GM21717 (cell line): ENCODE measurements at regions not wholly inside any gene's neighbourhood (a gene's known extent, or its start where the extent isn't known, plus 50 kb on each side); places are given as distances from the start of the nearest gene placed in this dataset.

ENCODE experiments used
- ATAC-seq: cut with Tn5 transposase; IDR thresholded peaks from one replicate; pipeline ENCODE4 v1.9.1; 2021; ENCODE audit warnings: mild to moderate bottlenecking, moderate library complexity; ENCODE audit not compliant: unreplicated experiment

DNA sequence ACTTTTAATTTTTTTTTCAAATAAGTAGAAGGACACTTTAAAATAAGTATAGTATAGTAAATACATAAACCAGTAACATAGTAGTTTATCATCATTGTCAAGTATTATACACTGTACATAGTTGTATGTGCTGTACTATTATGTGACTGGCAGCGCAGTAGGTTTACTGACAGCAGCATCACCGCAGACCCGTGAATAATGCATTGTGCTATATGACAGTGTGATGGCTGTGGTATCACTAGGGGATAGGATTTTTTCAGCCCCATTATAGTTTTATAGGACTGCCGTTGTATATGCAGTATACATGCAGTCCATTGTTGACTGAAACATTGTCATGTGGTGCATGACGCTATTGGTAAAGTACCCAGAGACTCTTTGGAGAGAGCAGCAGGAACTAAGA lies 306.5 kb downstream of the SQOR start:
- ATAC-seq: no peak

DNA sequence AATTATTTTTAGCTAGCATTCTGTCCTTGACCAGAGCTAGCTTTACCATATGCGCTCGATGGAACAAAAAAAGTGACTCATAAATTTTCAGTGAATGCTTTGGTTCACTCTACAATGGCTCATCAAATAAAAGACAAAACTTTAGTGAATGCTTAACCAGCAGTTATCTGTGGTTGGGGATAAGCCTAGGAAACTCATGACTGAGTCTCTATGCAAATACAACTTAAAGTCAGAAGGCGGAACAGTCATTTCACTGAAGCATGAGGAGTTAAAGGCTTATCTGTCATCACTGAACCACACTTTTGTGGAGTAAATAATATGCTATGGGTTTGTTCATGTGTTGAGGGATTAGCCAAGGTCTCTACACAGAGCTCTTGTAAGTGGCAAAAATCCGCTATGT lies 308.4 kb downstream of the SQOR start:
- ATAC-seq: no peak

DNA sequence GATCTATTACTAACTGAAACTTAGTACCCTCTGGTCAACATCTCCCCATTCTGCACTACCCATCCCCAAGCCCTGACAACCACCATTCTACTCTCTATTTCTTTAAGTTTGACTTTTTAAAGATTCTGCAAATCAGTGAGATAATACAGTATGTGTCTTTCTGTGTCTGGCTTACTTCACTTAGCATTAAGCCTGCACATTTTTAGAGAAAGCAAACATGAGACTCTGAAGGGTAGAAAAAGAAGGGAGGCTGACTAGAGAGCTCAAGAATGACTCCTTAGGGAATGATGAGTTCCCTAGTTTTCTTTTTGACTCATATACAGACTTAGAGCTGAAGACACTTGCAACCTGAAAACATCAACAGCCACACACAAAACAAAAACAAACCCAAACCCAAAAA lies 311.3 kb downstream of the SQOR start:
- no peak for ATAC-seq

DNA sequence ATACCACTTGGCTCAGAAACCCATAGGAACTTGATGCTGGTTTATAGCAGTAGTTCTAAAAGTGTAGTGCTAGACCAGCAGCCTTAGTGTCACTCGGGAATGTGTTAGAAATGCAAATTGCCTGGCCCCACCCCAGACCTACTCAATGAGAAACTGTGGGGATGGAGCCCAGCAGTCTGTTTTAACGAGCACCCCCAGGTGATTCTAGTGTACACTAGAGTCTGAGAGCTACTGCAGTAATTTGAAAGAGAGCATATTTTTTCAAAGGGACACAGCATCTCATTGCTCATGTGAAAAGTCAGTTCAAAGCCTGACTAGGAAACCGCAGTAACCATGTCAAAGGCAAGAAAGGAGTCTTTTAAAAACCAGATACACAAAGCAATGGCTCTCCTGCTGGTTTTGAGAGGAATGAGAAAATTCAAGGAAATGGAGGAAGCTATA lies 313.4 kb downstream of the SQOR start:
- no peak for ATAC-seq

DNA sequence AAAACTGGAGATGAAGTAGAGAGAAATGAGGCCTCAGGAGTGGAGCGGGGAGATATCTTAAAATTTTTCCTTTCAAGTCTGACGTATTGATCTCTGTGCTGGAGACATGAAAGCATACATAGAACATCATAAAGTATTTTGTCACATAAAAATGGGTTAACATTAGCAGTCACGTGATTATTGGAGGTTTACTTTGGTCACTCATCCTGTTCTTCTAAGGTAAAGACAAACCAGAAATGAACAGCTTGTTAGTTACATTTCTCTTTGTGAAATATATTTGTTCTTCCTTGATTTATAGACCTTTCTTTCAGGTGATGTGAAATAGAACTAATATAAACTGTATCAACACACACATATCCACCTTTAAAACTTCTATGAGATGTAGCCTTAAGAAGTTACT lies 324.1 kb downstream of the SQOR start:
- no peak for ATAC-seq

DNA sequence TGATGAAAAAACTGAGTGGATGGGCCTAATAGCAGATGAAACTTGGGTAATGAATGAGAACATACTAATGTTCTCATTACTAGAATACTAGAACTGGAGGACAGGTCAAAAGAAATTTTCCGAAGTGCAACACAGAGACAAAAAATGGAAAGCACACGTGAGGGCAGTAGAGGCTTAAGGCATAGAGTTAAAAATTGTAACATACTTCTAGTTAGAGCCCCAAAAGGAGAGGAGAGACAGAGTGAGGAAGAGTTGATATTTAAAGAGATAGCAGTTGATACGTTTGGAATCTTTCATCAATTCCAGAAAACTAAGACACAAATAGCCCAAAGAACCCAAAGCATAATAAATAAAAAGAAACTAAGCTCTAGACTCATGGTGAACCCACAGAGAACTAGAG lies 327.9 kb downstream of the SQOR start:
- ATAC-seq: no peak

DNA sequence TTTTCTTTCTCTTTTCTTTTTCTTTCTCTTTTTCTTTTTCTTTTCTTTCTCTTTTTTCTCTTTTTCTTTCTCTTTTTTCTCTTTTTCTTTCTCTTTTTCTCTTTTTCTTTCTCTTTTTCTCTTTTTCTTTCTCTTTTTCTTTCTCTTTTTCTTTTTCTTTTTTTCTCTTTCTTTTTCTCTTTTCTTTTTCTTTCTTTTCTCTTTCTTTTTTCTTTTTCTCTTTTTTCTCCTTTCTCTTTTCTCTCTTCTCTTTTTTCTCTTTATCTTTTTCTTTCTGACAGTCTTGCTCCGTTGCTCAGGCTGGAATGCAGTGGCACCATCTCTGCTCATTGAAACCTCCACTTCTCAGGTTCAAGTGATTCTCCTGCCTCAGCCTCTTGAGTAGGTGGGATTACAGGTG lies 335.7 kb downstream of the SQOR start:
- no peak for ATAC-seq

DNA sequence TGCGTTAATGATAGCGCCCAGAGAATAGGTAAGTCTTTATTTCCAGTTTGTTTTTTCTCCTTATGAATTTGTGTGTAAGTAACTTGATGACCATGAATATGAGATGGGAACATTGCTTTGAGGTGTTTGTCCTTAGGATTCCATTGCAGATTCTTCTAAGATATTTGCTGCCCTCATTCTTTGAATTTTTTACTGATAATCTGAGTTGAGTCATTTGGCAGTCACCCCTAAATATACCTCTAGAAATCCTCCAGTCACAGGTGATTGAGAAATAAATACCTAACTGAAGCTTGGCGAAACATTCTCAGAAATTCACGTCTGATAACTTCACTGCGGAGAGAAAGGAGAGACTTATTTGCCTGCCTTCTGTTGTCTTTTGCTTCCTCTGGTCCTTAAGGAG lies 345.5 kb downstream of the SQOR start:
- ATAC-seq: no peak

DNA sequence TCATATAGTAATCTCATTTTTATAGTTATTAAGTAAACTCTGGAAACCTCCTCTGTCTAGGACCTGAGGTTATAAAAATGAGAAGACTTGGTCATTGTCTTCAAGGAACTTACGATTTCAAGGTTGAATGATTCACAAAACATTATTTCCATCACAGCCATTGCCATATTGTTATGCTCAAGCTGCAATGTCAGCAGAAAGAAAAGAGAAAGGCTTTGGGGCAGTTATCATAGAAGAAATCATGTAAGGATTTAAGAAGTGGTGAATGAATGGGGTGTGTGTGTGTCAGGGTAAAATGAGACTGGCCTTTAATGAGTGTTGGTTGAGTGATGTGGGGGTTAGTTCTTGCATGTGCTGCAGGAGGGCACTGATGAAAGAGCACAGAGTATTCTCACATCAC lies 346.8 kb downstream of the SQOR start:
- no peak for ATAC-seq

DNA sequence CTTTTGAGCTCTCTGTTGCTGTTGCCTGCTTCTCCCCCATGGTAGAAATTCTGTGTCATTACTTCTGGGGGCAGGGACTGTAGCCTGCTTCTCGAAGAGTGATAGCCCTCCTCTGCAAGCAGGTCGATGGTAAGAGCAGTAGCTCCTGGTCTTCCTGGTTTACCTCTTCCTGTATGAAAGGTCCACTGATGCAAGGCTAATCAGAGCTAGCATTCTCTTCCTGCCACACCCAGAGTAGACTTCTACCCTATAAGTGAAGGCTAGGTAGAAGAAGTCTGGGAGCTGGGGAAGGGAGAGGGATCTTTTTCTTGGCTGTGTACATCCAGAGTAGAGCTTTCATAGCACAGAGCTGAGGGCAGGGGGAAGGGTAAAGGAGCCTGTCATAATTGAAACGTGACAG lies 357.0 kb downstream of the SQOR start:
- ATAC-seq: no peak

DNA sequence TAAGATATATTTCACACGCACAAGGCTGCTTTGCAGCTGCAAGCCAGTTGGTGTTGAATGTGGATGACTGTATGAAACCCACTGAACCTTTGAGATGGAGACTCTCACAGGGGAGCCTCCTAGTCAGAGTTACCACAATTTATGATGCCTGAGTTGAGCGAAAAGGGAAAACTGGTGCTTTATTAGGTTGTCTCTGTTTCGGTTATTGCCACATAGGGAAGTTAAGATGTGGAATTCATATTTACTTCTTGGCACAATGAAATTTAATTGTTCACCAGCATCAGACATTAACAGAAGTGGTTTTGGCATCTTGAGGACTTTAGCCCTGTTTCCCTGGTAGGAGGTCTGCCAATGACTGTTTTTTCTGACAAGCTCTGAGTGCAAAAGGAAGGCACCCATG lies 358.2 kb downstream of the SQOR start:
- no peak for ATAC-seq

DNA sequence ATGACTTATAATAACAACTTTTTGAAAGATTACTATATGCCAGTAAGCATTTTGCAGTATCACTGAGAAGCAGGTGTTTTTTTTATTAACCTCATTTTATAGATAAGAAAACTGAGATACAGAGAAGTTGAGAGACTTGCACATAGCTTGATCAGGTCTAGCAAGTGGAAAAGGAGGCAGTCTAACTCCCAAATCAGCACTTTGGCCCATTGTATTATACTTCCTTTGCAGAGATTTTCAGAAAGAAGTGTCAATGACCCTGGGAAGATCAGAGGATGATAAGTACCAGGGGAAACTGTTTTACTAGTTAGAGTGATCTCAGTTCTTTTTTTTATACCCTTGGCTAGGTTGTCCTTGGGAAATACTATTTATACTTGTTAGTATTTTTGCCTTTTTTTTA lies 358.7 kb downstream of the SQOR start:
- no peak for ATAC-seq

DNA sequence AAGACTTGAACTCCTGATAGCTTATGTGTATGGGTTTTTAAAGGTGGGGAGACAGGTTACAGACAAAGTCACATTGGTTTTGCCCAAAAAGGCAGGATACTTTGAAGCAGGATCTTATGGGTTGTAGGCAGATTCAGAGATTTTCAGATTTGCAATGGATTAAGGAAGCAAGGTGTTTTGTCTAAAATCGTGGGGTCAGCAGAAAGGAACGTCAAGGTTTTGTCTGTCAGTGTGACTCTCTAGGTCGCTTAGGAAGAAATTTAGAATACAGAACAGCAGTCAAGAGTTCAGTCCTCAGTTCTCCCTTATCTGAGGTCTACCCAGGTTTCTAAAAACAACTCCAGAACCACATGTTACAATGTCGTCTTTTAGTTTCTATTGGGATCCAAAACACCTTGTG lies 361.0 kb downstream of the SQOR start:
- no peak for ATAC-seq

DNA sequence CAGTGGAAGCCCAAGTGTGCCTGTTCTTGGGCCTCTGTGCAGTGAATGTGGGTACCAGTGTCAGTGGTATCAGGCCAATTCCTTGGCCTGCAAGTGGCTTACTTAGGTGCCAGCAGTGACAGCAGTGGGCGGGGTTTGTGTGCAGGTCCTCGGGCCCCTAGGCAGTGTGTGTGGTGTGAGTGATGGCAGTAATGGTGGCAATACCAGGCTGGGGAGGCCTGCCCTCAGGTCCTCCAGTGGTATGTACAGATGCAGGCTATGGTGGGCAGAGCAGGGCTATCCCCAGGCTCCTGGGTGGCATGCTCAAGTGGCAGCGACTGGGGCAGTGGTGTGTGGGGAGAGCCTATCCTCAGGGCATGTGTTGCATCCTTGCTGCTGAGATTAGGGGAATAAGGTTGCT lies 379.7 kb downstream of the SQOR start:
- ATAC-seq: no peak

DNA sequence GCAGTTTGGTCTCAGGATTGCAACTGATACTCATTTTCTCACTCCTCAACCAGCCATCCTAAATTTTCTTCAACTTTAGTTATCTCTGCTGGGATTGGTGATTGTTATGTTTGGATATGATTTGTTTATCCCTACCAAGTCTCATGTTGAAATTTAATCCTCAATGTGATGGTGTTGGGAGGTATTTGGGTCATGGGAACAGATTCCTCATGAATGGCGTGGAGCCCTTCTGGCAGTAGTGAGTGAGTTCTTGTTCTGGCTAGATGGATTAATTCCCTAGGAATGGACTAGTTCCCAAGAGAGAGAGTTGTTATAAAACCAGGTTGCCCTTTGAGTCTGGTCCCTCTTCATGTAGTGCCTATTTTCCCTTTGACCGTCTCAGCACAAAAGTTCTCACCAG lies 399.9 kb downstream of the SQOR start:
- no peak for ATAC-seq

DNA sequence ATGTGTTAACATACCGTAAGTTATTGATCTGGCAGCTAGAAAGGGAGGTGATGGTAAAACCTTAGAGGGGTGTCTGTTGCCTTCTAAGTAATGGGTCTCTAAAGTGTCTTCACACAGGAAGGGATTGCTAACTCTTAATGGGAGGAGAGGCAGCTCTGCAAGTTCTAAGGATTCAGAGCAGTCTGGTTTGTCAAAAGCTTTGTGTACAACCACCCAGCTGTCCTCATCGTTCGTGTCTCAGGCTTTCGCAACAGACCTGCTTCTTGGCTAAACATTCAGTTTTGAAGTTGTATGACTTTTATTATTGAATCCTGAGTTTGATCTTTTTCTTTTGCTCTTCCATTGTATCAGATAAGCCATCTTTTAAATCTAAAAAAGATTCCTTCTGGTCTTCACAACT lies 404.9 kb downstream of the SQOR start:
- no peak for ATAC-seq

DNA sequence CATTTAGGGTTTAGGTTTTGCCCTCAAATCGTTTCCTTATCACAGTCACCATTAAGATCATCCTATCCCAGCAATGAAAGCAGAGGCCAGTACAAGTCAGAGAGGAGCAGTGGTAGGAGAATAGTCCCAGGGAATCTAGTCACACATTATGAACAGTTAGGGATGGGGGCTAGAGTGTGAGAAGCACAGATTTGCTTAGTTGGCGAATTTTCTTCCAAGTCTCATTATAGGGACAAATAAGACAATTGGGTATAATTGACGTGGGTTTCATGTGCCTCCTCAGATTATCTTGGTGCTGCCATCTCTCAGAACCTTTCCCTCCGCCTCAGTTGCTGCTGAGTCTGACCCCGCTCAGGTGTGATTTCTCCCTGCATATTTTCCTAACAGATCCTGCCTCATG lies 407.1 kb downstream of the SQOR start:
- no peak for ATAC-seq

DNA sequence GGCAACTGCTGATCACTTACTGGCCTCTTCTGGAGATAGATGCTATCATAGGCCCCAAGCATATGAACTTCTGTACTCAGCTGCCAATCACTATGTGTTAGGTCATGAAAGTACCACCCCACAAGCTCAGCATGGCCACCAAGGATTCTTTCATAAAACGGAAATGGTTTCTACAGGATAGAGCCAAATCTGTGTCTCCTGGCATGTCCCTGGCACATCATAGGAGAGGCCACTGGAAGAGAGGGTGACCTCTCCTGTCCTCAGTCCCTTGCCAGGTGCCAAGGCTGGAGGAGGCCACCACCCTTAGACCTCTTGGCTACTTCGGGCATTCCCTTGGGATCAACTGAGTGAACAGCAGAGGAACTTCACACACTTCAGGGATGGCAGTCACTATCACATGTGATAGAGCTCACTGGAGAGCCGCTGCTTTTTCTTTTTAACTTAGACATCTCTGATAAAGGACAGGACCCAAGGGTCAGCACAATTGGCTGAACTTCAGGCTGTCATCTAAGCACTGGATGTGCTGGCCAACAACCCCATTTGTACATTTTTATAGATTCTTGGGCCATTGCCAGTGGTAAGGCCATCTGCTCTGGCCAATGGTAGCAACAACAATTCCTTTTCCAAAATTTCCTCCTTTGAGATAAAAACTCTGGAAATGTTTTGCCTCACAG lies 425.2 kb downstream of the SQOR start:
- no peak for ATAC-seq

DNA sequence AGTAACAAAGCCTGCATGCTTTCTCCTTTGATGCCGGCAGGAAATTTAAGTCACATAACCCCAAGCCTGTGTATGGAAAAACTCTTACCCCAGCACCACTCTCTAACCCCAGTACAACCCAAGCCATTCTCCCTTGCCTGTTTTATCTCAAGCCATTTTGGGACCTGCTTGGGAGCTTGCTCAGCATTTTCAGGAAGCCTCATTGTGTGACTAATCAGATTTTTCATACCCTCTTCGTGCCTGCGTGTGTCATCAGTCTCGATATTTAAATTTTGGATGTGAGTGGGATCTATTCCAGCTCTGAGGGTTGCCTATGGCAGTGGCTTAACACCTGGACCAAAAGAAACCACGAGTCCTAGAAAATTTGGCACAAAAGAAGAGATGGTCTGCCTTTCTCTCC lies 426.2 kb downstream of the SQOR start:
- no peak for ATAC-seq

DNA sequence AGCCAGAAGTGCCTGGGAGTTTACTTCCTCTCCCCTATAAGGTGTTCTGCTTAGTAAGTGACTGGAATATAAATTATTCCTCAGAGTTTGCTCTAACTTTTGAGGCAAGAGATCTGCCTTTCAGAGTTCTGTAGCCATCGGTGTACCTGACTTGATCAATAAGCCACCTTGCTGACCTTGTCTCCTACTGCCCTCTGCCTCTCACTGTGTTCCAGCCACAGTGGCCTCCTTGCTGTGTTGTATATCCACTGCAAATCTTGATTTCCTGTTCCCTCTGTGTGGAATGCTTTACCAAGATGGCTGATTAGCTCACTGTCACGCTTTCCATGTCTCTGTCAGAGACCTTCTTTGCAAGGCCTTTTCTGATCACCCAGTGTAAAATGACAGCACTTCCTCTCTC lies 442.4 kb downstream of the SQOR start:
- ATAC-seq: no peak

DNA sequence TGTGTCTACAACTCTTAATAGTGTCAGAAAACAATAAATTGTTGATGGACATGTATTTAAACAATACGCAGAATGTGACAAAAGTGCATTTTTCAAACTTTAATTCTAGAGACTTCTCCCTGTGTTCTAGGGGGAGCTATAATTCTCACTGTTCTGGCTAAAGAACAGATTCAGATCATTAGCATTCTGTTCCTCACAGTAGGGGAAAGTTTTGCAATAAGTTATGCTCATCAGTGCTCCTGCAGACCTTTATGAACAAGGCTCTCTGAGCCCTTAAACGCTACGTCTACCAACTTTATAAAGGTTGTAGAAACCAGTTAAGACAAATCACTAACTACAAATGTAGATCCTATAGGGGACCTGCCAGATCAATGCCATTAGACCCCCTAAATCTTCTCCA lies 444.2 kb downstream of the SQOR start:
- ATAC-seq: no peak

DNA sequence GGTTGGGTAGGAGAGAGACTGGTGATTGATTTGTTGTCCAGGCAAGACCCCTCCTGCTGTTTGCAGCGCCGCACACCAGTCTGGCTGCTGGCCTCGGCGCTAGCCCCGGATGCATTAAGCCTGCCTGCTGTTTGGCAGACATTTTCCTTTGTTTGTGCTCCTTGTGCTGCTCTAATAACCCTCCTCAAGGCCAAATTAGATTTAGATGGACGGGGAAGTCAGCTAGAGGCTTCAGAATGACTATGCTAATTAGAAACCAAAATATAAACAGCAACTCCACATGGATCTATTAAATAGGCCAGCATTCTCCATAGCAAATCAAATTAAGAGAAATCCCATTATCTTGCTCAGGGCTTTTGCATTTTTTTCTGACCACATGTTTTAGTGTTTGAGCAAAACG lies 445.2 kb downstream of the SQOR start:
- ATAC-seq: no peak
